Naive thymus-derived CD4-positive, alpha-beta T cell (primary cell): ENCODE measurements at regions not wholly inside any gene's neighbourhood (a gene's known extent, or its start where the extent isn't known, plus 50 kb on each side); places are given as distances from the start of the nearest gene placed in this dataset.

Experiments used
- ATAC-seq: fragments of 150-1000 bp; cut with Tn5 transposase; 2 replicates; pipeline ENCODE4 v1.10.0; 2021; ENCODE audit warnings: mild to moderate bottlenecking, moderate library complexity
- CTCF ChIA-PET: fragments of 350-600 bp; sonication (Branson Sonifier 250); formaldehyde crosslinking; loops from one replicate; lab custom pipeline; 2021; ENCODE audit warnings: antibody characterized with exemption; lab: Charles Lee
- POLR2A ChIA-PET: fragments of 350-600 bp; sonication (Branson Sonifier 250); formaldehyde crosslinking; loops from one replicate; lab custom pipeline; 2021; ENCODE audit warnings: antibody characterized with exemption, inconsistent platforms; lab: Charles Lee
- DNase-seq, 9 donors: peaks; one replicate each; pipeline versions ENCODE4 v3.0.0 to v3.0.0-alpha.2; 2020 to 2022; ENCODE audit warnings: mixed read lengths in 1 of 9
- H3K27ac ChIP-seq: one replicate; pipeline ENCODE4 v1.7.0; 2013; ENCODE audit warnings: mild to moderate bottlenecking, low read depth, low read length, moderate library complexity
- H3K27me3 ChIP-seq, 2 donors: one replicate each; pipeline ENCODE4 v1.7.0; 2013; ENCODE audit warnings: low read length in 2 of 2, mild to moderate bottlenecking in 2 of 2, moderate library complexity in 2 of 2; ENCODE audit not compliant: control insufficient read depth in 2 of 2, insufficient read depth in 2 of 2
- H3K36me3 ChIP-seq, 3 experiments: 1 replicate in 2 of 3; 2 replicates in 1 of 3; pipeline ENCODE4 v1.7.0; 2013; ENCODE audit warnings: low read length in 3 of 3, mild to moderate bottlenecking in 3 of 3, moderate library complexity in 1 of 3; ENCODE audit not compliant: insufficient read depth in 3 of 3, control insufficient read depth in 2 of 3
- H3K4me1 ChIP-seq, 2 donors: one replicate each; pipeline ENCODE4 v1.7.0; 2013; ENCODE audit warnings: low read length in 2 of 2, mild to moderate bottlenecking in 2 of 2, moderate library complexity in 1 of 2; ENCODE audit not compliant: control insufficient read depth in 2 of 2, insufficient read depth in 2 of 2
- H3K4me3 ChIP-seq: 2 replicates; pipeline ENCODE4 v1.7.0; 2013; ENCODE audit warnings: mild to moderate bottlenecking, low read length
- H3K9me3 ChIP-seq, 3 experiments: 1 replicate in 2 of 3; 2 replicates in 1 of 3; pipeline ENCODE4 v1.7.0; 2013; ENCODE audit warnings: low read length in 3 of 3; ENCODE audit not compliant: control insufficient read depth in 2 of 3
- H3K27ac Mint-ChIP-seq, 9 donors: one replicate each; pipeline ENCODE4 v1.8.0; 2020 to 2022; ENCODE audit warnings: mixed read lengths in 9 of 9, mild to moderate bottlenecking in 8 of 9, moderate library complexity in 5 of 9, inconsistent platforms in 2 of 9
- H3K27me3 Mint-ChIP-seq, 5 donors: one replicate each; pipeline ENCODE4 v1.8.0; 2021 to 2022; ENCODE audit warnings: mixed read lengths in 5 of 5, mild to moderate bottlenecking in 1 of 5
- H3K36me3 Mint-ChIP-seq, 5 donors: one replicate each; pipeline ENCODE4 v1.8.0; 2020 to 2022; ENCODE audit warnings: mixed read lengths in 5 of 5, mild to moderate bottlenecking in 3 of 5, inconsistent platforms in 1 of 5
- H3K4me1 Mint-ChIP-seq, 7 donors: one replicate each; pipeline ENCODE4 v1.8.0; 2020 to 2022; ENCODE audit warnings: mixed read lengths in 7 of 7, mild to moderate bottlenecking in 3 of 7, inconsistent platforms in 1 of 7
- H3K4me3 Mint-ChIP-seq, 10 donors: one replicate each; pipeline ENCODE4 v1.8.0; 2020 to 2022; ENCODE audit warnings: mild to moderate bottlenecking in 10 of 10, mixed read lengths in 10 of 10, moderate library complexity in 6 of 10, inconsistent platforms in 2 of 10
- H3K9me3 Mint-ChIP-seq, 11 donors: one replicate each; pipeline ENCODE4 v1.8.0; 2020 to 2022; ENCODE audit warnings: mixed read lengths in 11 of 11, mild to moderate bottlenecking in 4 of 11, inconsistent platforms in 1 of 11, moderate library complexity in 1 of 11
- intact Hi-C, 2 donors: fragments of 100-400 bp; cut with micrococcal nuclease; formaldehyde crosslinking; loops; one replicate each; pipeline ENCODE4 v1.15.1; 2023

DNA sequence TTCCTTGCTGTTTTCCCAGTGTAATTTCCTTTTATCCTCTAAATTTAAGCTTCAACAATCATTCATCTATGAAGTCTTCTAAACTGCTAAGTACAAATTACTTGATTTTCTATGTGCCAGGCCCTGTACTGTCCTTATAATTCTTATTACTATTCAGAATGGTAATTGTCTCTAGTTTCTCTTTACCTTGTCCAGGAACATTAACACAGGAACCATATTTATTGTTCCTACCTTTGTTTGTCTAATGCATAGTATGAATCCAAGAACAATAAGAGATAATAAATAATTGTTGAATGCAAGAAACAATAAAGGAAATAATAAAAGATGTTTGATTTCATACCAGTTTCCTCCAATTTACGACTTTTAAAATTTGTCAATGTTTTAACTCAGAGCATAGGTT, 1083.2 kb downstream of the ROBO2 start:
- no peaks in the 10 kb centered on the region for H3K9me3 ChIP-seq
- H3K27me3 Mint-ChIP-seq, result no peaks in the 10 kb centered on the region
- no peaks in the 10 kb centered on the region for H3K36me3 ChIP-seq
- no peak overlapping the region for H3K4me3 ChIP-seq
- H3K27ac ChIP-seq, result no peak overlapping the region
- intact Hi-C loops, result no loop called here
- peaks cover 0 to 4% (median 0%) of the 10 kb centered on the region in 5 donors for H3K36me3 Mint-ChIP-seq
- POLR2A ChIA-PET, result no interaction called here
- no peak overlapping the region for H3K4me3 Mint-ChIP-seq
- no peak overlapping the region for H3K27ac Mint-ChIP-seq
- CTCF ChIA-PET, result interaction anchor here (0.8 kb wide), 1 partner anchor 272 kb away, joined by 3 read pairs; no protein-coding TSS in a partner anchor
- ATAC-seq (no peak), DNase-seq (no peak)
- no peaks in the 10 kb centered on the region for H3K4me1 Mint-ChIP-seq
- no peaks in the 10 kb centered on the region for H3K4me1 ChIP-seq
- H3K27me3 ChIP-seq, result no peaks in the 10 kb centered on the region
- H3K9me3 Mint-ChIP-seq, result peaks cover 6 to 35% (median 14%) of the 10 kb centered on the region in 11 donors

DNA sequence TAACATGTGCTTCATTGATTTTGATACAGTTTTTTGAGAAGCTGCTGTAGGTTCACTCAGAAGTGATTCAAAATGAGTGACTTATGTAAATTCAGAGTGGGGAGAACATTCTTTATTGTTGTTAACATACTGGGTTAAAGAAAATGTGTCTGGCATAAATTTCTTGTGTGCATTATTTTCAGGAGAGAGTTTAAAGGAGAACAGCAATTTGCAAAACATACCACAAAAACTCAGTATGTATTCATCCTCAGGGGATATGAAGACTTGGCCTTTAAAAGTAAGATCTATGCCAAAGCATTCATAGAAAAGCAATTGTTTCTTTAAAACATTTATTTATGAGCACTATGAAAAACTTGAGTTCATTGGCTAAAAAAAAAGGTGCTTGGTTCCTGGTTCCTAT, 1089.8 kb downstream of the ROBO2 start:
- Histone ChIP-seq H3K36me3 (no peaks in the 10 kb centered on the region), H3K4me1 (no peaks in the 10 kb centered on the region), H3K9me3 (no peaks in the 10 kb centered on the region), H3K27ac (no peak overlapping the region), H3K27me3 (no peaks in the 10 kb centered on the region), H3K4me3 (no peak overlapping the region)
- Mint-ChIP-seq H3K4me1 (no peaks in the 10 kb centered on the region), H3K36me3 (peaks cover 0 to 5% (median 0%) of the 10 kb centered on the region in 5 donors), H3K27ac (no peak overlapping the region), H3K27me3 (no peaks in the 10 kb centered on the region), H3K4me3 (no peak overlapping the region), H3K9me3 (peaks cover 7 to 38% (median 18%) of the 10 kb centered on the region in 11 donors)
- ChIA-PET POLR2A (no interaction called here), CTCF (no interaction called here)
- ATAC-seq, result no peak
- intact Hi-C loops, result no loop called here
- DNase-seq, result no peak

DNA sequence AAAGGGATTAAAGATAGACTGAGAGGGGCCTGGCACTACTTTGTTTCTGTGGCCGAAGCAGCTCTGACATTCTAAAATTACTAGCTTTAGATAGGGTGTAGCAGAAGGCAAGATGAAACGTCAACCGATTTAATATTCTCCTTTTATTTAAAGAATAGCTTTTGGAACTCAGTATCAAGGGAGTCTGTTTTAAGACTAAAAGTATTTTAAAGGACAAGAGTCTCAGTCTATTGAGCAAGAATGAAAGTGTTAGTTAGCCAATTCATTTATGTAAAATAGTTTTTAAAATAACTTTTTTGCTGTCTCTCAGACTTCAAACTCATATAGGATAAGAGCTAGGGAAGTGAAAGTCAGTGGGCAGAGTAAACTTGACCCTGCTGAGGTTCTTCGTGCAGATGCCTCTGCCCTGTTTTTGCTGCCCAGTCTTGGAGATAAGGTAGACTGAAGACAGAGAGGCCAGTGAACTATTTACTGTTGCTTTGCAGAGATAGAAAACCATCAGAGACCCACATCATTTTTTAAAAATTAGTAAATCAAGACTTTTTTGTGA, 1090.9 kb downstream of the ROBO2 start:
- DNase-seq (no peak), ATAC-seq (no peak)
- H3K4me1 ChIP-seq, result no peaks in the 10 kb centered on the region
- intact Hi-C loops, result no loop called here
- Mint-ChIP-seq H3K4me3 (no peak overlapping the region), H3K27me3 (no peaks in the 10 kb centered on the region), H3K36me3 (peaks cover 0 to 5% (median 0%) of the 10 kb centered on the region in 5 donors), H3K4me1 (no peaks in the 10 kb centered on the region), H3K9me3 (peaks cover 2 to 27% (median 14%) of the 10 kb centered on the region in 11 donors), H3K27ac (no peak overlapping the region)
- ChIA-PET CTCF (no interaction called here), POLR2A (no interaction called here)
- no peaks in the 10 kb centered on the region for H3K9me3 ChIP-seq
- H3K27ac ChIP-seq, result no peak overlapping the region
- H3K36me3 ChIP-seq, result no peaks in the 10 kb centered on the region
- H3K4me3 ChIP-seq, result no peak overlapping the region
- no peaks in the 10 kb centered on the region for H3K27me3 ChIP-seq

DNA sequence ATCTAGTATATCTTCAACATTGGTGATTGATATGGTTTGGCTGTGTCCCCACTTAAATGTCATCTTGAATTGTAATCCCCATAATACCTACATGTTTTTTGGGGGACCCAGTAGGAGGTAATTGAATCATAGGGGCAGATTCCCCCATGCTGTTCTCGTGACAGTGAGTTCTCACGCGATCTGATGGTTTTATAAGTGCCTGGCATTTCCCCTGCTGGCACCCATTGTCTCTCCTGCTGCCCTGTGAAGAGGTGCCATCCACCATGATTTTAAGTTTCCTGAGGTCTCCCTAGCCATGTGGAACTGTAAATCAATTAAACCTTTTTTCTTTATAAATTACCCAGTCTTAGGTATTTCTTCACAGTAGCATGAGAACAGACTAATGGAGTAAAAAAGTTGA, 1094.6 kb downstream of the ROBO2 start:
- H3K27ac ChIP-seq, result no peak overlapping the region
- DNase-seq, result no peak
- no peaks in the 10 kb centered on the region for H3K27me3 ChIP-seq
- ATAC-seq, result no peak
- Mint-ChIP-seq H3K27me3 (no peaks in the 10 kb centered on the region), H3K4me1 (no peaks in the 10 kb centered on the region), H3K36me3 (peaks cover 0 to 2% (median 0%) of the 10 kb centered on the region in 5 donors), H3K27ac (no peak overlapping the region), H3K4me3 (no peak overlapping the region), H3K9me3 (peaks cover 0 to 21% (median 5%) of the 10 kb centered on the region in 11 donors)
- H3K4me3 ChIP-seq, result no peak overlapping the region
- ChIA-PET CTCF (no interaction called here), POLR2A (no interaction called here)
- no peaks in the 10 kb centered on the region for H3K9me3 ChIP-seq
- no peaks in the 10 kb centered on the region for H3K36me3 ChIP-seq
- intact Hi-C loops, result no loop called here
- no peaks in the 10 kb centered on the region for H3K4me1 ChIP-seq

DNA sequence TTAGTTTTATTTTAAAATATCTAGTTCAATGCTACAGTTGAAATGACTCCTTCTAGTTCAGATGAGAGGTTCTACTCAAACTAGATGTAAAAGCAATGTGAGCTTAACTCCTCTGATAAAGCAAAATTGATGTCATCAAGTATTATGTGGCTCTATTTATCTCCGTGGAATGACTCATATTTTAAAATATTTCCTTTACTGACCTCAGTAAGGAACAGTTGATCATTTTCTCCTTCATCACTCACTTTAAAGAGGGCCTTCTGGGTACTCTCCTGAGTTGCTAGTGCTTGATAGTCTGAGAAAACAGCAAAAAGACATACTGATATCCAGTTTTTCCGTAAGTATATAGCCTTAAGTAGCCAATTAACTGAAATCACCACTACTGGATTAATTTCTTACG, 1099.3 kb downstream of the ROBO2 start:
- no peaks in the 10 kb centered on the region for H3K4me1 ChIP-seq
- no peaks in the 10 kb centered on the region for H3K27me3 ChIP-seq
- ATAC-seq (no peak), DNase-seq (no peak)
- H3K36me3 ChIP-seq, result no peaks in the 10 kb centered on the region
- no peaks in the 10 kb centered on the region for H3K9me3 ChIP-seq
- Mint-ChIP-seq H3K36me3 (no peaks in the 10 kb centered on the region), H3K4me3 (no peak overlapping the region), H3K9me3 (peaks cover 4 to 33% (median 11%) of the 10 kb centered on the region in 11 donors), H3K4me1 (no peaks in the 10 kb centered on the region), H3K27me3 (no peaks in the 10 kb centered on the region), H3K27ac (no peak overlapping the region)
- H3K4me3 ChIP-seq, result no peak overlapping the region
- POLR2A ChIA-PET, result no interaction called here
- intact Hi-C loops, result no loop called here
- H3K27ac ChIP-seq, result no peak overlapping the region
- CTCF ChIA-PET, result no interaction called here

DNA sequence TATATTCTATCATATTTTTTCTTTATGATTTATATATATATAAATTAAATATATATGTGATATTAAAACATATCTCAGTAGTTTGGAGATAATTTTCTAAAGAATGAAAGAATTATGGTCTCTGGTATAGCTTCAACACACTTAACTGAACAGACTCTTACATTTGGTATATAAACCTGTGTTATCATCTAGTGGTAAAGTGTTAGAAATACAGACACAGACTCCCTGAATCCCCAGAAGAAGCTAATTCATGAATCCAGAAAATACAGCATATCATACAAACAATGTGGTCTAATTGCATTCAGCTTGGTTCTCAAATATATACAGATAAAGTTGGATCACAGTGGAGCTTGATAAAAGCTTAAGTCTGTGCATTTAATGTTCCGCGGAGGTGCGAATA, 1100.4 kb downstream of the ROBO2 start:
- H3K36me3 Mint-ChIP-seq, result no peaks in the 10 kb centered on the region
- ChIA-PET CTCF (no interaction called here), POLR2A (no interaction called here)
- Histone ChIP-seq H3K4me3 (no peak overlapping the region), H3K36me3 (no peaks in the 10 kb centered on the region), H3K27me3 (no peaks in the 10 kb centered on the region), H3K4me1 (no peaks in the 10 kb centered on the region), H3K9me3 (no peaks in the 10 kb centered on the region), H3K27ac (no peak overlapping the region)
- no peaks in the 10 kb centered on the region for H3K4me1 Mint-ChIP-seq
- no peaks in the 10 kb centered on the region for H3K27me3 Mint-ChIP-seq
- DNase-seq (no peak), ATAC-seq (no peak)
- intact Hi-C loops, result no loop called here
- no peak overlapping the region for H3K27ac Mint-ChIP-seq
- no peak overlapping the region for H3K4me3 Mint-ChIP-seq
- H3K9me3 Mint-ChIP-seq, result peaks cover 4 to 37% (median 11%) of the 10 kb centered on the region in 11 donors

DNA sequence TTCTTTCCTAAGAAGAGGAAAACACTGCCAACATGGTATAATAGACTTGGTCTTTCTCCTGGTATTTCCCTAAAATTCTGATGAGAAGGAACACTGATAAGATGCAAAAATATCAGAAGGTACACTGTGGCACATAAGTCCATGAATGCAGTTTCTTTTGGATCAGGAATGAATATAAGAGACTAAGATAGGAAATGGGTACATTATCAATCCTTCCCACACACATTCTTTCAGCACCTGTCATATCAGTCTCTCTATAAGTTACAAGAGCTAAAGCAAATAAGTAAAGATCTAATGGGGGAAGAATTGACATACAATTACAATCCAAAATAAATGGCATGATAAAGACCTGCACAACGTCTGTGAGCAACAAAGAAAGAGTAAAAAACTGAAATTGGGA, 1101.0 kb downstream of the ROBO2 start:
- ATAC-seq, result no peak
- H3K4me1 Mint-ChIP-seq, result no peaks in the 10 kb centered on the region
- POLR2A ChIA-PET, result no interaction called here
- H3K4me3 Mint-ChIP-seq, result no peak overlapping the region
- no peaks in the 10 kb centered on the region for H3K36me3 Mint-ChIP-seq
- H3K27ac ChIP-seq, result no peak overlapping the region
- no peak for DNase-seq
- no peak overlapping the region for H3K4me3 ChIP-seq
- no peaks in the 10 kb centered on the region for H3K4me1 ChIP-seq
- no peaks in the 10 kb centered on the region for H3K27me3 Mint-ChIP-seq
- CTCF ChIA-PET, result no interaction called here
- H3K27me3 ChIP-seq, result no peaks in the 10 kb centered on the region
- intact Hi-C loops, result no loop called here
- peaks cover 3 to 42% (median 11%) of the 10 kb centered on the region in 11 donors for H3K9me3 Mint-ChIP-seq
- H3K27ac Mint-ChIP-seq, result no peak overlapping the region
- no peaks in the 10 kb centered on the region for H3K36me3 ChIP-seq
- H3K9me3 ChIP-seq, result no peaks in the 10 kb centered on the region
